Liver (tissue), 8 donors: ENCODE measurements at regions not wholly inside any gene's neighbourhood (a gene's known extent, or its start where the extent isn't known, plus 50 kb on each side); places are given as distances from the start of the nearest gene placed in this dataset.

Source experiments
- DNase-seq: peaks from one replicate; pipeline ENCODE4 v3.0.0-alpha.2; 2017; ENCODE audit warnings: low spot score
- H3K27ac ChIP-seq, 2 donors: one replicate each; pipeline ENCODE4 v1.7.0; 2013; ENCODE audit warnings: inconsistent platforms in 2 of 2, low read length in 2 of 2, control low read depth in 1 of 2, low read depth in 1 of 2, mild to moderate bottlenecking in 1 of 2
- H3K27me3 ChIP-seq, 4 donors: one replicate each; pipeline versions ENCODE4 v1.6.1 to v1.7.0; 2013; ENCODE audit warnings: low read length in 3 of 4, inconsistent platforms in 1 of 4, mild to moderate bottlenecking in 1 of 4, moderate library complexity in 1 of 4; ENCODE audit not compliant: control insufficient read depth in 4 of 4, insufficient read depth in 4 of 4
- H3K36me3 ChIP-seq, 4 donors: one replicate each; pipeline versions ENCODE4 v1.6.1 to v1.7.0; 2013; ENCODE audit warnings: low read length in 3 of 4, mild to moderate bottlenecking in 3 of 4, low read depth in 1 of 4, moderate library complexity in 1 of 4; ENCODE audit not compliant: control insufficient read depth in 4 of 4, insufficient read depth in 3 of 4
- H3K4me1 ChIP-seq, 4 donors: one replicate each; pipeline versions ENCODE4 v1.6.1 to v1.7.0; 2013; ENCODE audit warnings: low read length in 3 of 4, mild to moderate bottlenecking in 3 of 4, moderate library complexity in 1 of 4; ENCODE audit not compliant: control insufficient read depth in 4 of 4, insufficient read depth in 4 of 4
- H3K4me3 ChIP-seq, 3 donors: one replicate each; pipeline versions ENCODE4 v1.6.1 to v1.7.0; 2013; ENCODE audit warnings: low read length in 3 of 3, control low read depth in 1 of 3, low read depth in 1 of 3, mild to moderate bottlenecking in 1 of 3
- H3K9ac ChIP-seq, 2 donors: one replicate each; pipeline ENCODE4 v1.7.0; 2013; ENCODE audit warnings: low read length in 2 of 2, mild to moderate bottlenecking in 2 of 2, moderate library complexity in 2 of 2, control low read depth in 1 of 2, low read depth in 1 of 2
- H3K9me3 ChIP-seq, 4 donors: one replicate each; pipeline versions ENCODE4 v1.6.1 to v1.7.0; 2013; ENCODE audit warnings: low read length in 3 of 4; ENCODE audit not compliant: control insufficient read depth in 4 of 4
- FOXA1 ChIP-seq: IDR thresholded peaks from 2 replicates; pipeline ENCODE4 v1.6.1; 2016; ENCODE audit warnings: antibody characterized with exemption
- HNF4G ChIP-seq: IDR thresholded peaks from 2 replicates; pipeline ENCODE4 v1.6.1; 2016; ENCODE audit warnings: antibody characterized with exemption
- NR2F2 ChIP-seq: IDR thresholded peaks from 2 replicates; pipeline ENCODE4 v1.6.1; 2016; ENCODE audit warnings: antibody characterized with exemption
- RAD21 ChIP-seq, 2 donors: IDR thresholded peaks; 2 replicates each; pipeline ENCODE4 v1.6.1; 2016; ENCODE audit warnings: antibody characterized with exemption in 2 of 2, mild to moderate bottlenecking in 2 of 2
- WGBS: extraction: QIAGEN DNeasy Blood & Tissue Kit; methylation state at CpG from one replicate; pipeline ENCODE4 v1.1.7; 2013; 5-methylcytosine and 5-hydroxymethylcytosine counted together
- TF ChIP-seq, protein P1 (sequence below): fragments of 150-350 bp; IDR thresholded peaks from 2 replicates; pipeline ENCODE4 v1.5.1; 2017; ENCODE audit warnings: improper control_type of control experiment, low read depth, low read length; ENCODE audit not compliant: missing input control
- TF ChIP-seq, protein P2 (sequence below): IDR thresholded peaks from 2 replicates; pipeline ENCODE4 v1.6.1; 2016; ENCODE audit warnings: antibody characterized with exemption, mild to moderate bottlenecking
- donor health status: healthy.
- donor health status: healthy.
- donor health status: healthy.
- donor health status: healthy.
- donor health status: healthy.

DNA sequence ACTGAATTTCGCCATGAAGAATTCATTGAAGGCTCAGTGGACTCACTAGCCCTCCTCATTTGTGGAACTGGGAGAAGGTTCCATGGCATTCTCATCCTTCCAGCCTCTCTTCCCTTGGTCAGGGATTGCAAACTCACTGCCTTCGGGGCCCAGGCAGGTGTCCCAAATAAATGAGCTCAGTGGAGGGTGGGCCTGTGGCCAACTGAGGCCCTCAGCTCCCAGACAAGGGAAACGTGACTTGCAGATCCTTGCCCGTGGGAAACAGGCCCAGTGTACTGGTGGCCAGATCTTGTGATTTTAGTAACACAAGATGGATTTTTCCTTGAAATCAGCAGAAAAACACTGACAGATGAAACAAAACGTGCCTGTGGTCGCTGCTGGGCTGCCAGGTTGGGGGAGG is 168.7 kb upstream of the CTBP2 start (continued):
- TF ChIP-seq, protein P1, sequence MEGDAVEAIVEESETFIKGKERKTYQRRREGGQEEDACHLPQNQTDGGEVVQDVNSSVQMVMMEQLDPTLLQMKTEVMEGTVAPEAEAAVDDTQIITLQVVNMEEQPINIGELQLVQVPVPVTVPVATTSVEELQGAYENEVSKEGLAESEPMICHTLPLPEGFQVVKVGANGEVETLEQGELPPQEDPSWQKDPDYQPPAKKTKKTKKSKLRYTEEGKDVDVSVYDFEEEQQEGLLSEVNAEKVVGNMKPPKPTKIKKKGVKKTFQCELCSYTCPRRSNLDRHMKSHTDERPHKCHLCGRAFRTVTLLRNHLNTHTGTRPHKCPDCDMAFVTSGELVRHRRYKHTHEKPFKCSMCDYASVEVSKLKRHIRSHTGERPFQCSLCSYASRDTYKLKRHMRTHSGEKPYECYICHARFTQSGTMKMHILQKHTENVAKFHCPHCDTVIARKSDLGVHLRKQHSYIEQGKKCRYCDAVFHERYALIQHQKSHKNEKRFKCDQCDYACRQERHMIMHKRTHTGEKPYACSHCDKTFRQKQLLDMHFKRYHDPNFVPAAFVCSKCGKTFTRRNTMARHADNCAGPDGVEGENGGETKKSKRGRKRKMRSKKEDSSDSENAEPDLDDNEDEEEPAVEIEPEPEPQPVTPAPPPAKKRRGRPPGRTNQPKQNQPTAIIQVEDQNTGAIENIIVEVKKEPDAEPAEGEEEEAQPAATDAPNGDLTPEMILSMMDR: no peak
- TF ChIP-seq HNF4G: no peak
- TF ChIP-seq FOXA1: no peak

DNA sequence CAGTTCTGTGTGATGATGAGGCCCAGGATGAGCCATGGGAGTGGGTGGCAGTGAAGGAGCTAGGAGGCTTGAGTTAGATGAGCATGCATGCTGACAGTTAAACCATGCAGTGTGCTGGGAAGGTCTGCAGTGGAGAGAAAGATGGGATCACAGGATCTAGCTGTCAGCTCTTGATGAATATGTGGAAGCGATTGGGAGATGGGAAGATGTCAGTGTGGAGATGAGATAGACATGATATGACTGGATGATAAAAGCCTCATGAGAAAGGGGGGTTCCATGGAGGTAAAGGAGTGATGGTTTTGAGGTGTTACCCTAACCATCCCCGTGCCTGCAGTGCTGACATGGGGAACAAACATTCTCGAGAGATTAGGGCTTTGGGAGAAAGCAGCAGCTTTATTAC is 165.0 kb upstream of the CTBP2 start:
- H3K27ac ChIP-seq: no peak overlapping the region
- peaks cover 6 to 12% (median 6%) of the 10 kb centered on the region in 4 donors for H3K9me3 ChIP-seq
- 58% methylated on average over 3 of the region's 3 CpGs for WGBS
- DNase-seq: no peak
- TF ChIP-seq, protein P2, sequence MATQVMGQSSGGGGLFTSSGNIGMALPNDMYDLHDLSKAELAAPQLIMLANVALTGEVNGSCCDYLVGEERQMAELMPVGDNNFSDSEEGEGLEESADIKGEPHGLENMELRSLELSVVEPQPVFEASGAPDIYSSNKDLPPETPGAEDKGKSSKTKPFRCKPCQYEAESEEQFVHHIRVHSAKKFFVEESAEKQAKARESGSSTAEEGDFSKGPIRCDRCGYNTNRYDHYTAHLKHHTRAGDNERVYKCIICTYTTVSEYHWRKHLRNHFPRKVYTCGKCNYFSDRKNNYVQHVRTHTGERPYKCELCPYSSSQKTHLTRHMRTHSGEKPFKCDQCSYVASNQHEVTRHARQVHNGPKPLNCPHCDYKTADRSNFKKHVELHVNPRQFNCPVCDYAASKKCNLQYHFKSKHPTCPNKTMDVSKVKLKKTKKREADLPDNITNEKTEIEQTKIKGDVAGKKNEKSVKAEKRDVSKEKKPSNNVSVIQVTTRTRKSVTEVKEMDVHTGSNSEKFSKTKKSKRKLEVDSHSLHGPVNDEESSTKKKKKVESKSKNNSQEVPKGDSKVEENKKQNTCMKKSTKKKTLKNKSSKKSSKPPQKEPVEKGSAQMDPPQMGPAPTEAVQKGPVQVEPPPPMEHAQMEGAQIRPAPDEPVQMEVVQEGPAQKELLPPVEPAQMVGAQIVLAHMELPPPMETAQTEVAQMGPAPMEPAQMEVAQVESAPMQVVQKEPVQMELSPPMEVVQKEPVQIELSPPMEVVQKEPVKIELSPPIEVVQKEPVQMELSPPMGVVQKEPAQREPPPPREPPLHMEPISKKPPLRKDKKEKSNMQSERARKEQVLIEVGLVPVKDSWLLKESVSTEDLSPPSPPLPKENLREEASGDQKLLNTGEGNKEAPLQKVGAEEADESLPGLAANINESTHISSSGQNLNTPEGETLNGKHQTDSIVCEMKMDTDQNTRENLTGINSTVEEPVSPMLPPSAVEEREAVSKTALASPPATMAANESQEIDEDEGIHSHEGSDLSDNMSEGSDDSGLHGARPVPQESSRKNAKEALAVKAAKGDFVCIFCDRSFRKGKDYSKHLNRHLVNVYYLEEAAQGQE: no peak
- TF ChIP-seq RAD21 (IDR thresholded peaks at IDR 0.05): no peak
- H3K4me3 ChIP-seq: no peak overlapping the region
- no peaks in the 10 kb centered on the region for H3K4me1 ChIP-seq
- no peak overlapping the region for H3K9ac ChIP-seq
- no peaks in the 10 kb centered on the region for H3K27me3 ChIP-seq
- H3K36me3 ChIP-seq: no peaks in the 10 kb centered on the region

GRCh38 chr10:125316436-125316835 is 156.1 kb upstream of the CTBP2 start:
- TF ChIP-seq, protein P2: no peak
- no peak for TF ChIP-seq NR2F2
- Histone ChIP-seq H3K9me3 (no peaks in the 10 kb centered on the region), H3K36me3 (no peaks in the 10 kb centered on the region), H3K27ac (no peak overlapping the region), H3K27me3 (no peaks in the 10 kb centered on the region), H3K4me1 (no peaks in the 10 kb centered on the region), H3K4me3 (no peak overlapping the region), H3K9ac (no peak overlapping the region)
- DNase-seq: no peak
- 56% methylated on average over 3 of the region's 3 CpGs for WGBS
